ENCODE measurements at regions not wholly inside any gene's neighbourhood (a gene's known extent, or its start where the extent isn't known, plus 50 kb on each side); places are given as distances from the start of the nearest gene placed in this dataset.

- ATAC-seq (ENCODE audit: insufficient read depth, low FRiP score) (no peak), DNase-seq (no peak)
- TF ChIP-seq CTCF (IDR thresholded peaks at IDR 0.05; ENCODE audit: control extremely low read depth, extremely low read depth) = no peak
- Histone ChIP-seq H3K9me3 (ENCODE audit: control insufficient read depth in 4 of 4, insufficient read depth in 3 of 4, low read length in 3 of 4) (peaks cover 0 to 4% (median 0%) of the 10 kb centered on the region in 4 donors), H3K4me3 (no peak overlapping the region), H3K27ac (ENCODE audit: low read depth in 1 of 2, low read length in 1 of 2) (no peak overlapping the region), H3K9ac (ENCODE audit: insufficient read depth in 1 of 2, low read length in 2 of 2) (no peak overlapping the region), H3K36me3 (ENCODE audit: control insufficient read depth in 4 of 4, insufficient read depth in 4 of 4, low read length in 4 of 4) (no peaks in the 10 kb centered on the region), H3K4me1 (ENCODE audit: control insufficient read depth in 5 of 5, insufficient read depth in 5 of 5, low read length in 5 of 5) (no peaks in the 10 kb centered on the region), H3K27me3 (ENCODE audit: control insufficient read depth in 3 of 3, insufficient read depth in 3 of 3, low read length in 2 of 3) (no peaks in the 10 kb centered on the region)
- WGBS, 2 donors = 93 to 97% methylated on average over 2 of the region's 2 CpGs
These were observed 493.1 kb downstream of the XIRP2 start for GRCh38 chr2:167381349-167381748.

DNA sequence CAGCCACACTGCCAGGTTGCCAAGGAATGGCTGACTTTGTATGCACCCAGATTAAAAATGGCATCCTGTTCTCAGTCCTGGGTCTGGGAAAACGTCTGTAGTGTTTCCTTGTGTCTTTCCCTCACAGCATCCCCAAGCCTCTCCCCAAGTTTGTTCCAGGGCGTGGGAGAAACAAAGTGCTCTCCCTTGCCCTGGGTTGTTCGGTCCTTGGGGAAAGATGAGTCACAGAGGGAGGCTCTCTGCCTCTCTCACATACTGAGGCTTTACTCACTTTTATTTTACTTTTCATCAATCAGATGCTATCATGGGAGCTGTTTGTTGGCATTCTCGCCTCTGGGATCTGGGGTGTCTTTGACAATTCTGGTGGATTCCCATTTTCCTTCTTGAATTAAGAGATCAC is 492.3 kb downstream of the XIRP2 start:
- H3K27ac ChIP-seq (ENCODE audit: low read depth in 1 of 2, low read length in 1 of 2) = no peak overlapping the region
- TF ChIP-seq CTCF (IDR thresholded peaks at IDR 0.05; ENCODE audit: control extremely low read depth, extremely low read depth) = no peak
- H3K9me3 ChIP-seq (ENCODE audit: control insufficient read depth in 4 of 4, insufficient read depth in 3 of 4, low read length in 3 of 4) = peaks cover 0 to 4% (median 0%) of the 10 kb centered on the region in 4 donors
- H3K4me1 ChIP-seq (ENCODE audit: control insufficient read depth in 5 of 5, insufficient read depth in 5 of 5, low read length in 5 of 5) = no peaks in the 10 kb centered on the region
- H3K9ac ChIP-seq (ENCODE audit: insufficient read depth in 1 of 2, low read length in 2 of 2) = no peak overlapping the region
- WGBS, 2 donors = 70 to 80% methylated on average over 4 of the region's 4 CpGs
- no peak overlapping the region for H3K4me3 ChIP-seq
- H3K36me3 ChIP-seq (ENCODE audit: control insufficient read depth in 4 of 4, insufficient read depth in 4 of 4, low read length in 4 of 4) = no peaks in the 10 kb centered on the region
- no peaks in the 10 kb centered on the region for H3K27me3 ChIP-seq (ENCODE audit: control insufficient read depth in 3 of 3, insufficient read depth in 3 of 3, low read length in 2 of 3)
- ATAC-seq (ENCODE audit: insufficient read depth, low FRiP score) = no peak
- DNase-seq = no peak

DNA sequence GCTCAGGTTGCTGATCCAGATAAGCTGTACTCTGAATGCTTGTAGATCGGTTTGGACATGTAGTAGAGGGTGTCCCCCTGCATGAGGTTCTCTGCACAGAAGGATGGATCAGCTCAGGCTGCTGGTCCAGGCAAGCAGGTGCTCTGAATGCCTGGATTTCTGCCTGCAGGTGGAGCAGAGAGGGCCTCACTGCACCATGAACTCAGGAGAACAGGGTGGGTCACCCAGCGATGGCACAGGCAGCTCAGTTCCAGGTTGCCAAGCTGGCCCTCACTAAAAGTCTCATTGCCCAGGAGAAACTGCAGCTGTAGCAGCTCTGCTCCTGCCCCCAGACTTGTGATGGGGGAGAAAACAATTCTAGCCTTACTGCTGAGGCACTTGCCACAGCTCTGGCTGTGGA is 491.8 kb downstream of the XIRP2 start:
- no peak overlapping the region for H3K27ac ChIP-seq (ENCODE audit: low read depth in 1 of 2, low read length in 1 of 2)
- no peaks in the 10 kb centered on the region for H3K4me1 ChIP-seq (ENCODE audit: control insufficient read depth in 5 of 5, insufficient read depth in 5 of 5, low read length in 5 of 5)
- DNase-seq (no peak), ATAC-seq (ENCODE audit: insufficient read depth, low FRiP score) (no peak)
- no peaks in the 10 kb centered on the region for H3K27me3 ChIP-seq (ENCODE audit: control insufficient read depth in 3 of 3, insufficient read depth in 3 of 3, low read length in 2 of 3)
- TF ChIP-seq CTCF (IDR thresholded peaks at IDR 0.05; ENCODE audit: control extremely low read depth, extremely low read depth) = no peak
- peaks cover 0 to 4% (median 0%) of the 10 kb centered on the region in 4 donors for H3K9me3 ChIP-seq (ENCODE audit: control insufficient read depth in 4 of 4, insufficient read depth in 3 of 4, low read length in 3 of 4)
- WGBS, 2 donors = 88 to 91% methylated on average over 2 of the region's 2 CpGs
- H3K9ac ChIP-seq (ENCODE audit: insufficient read depth in 1 of 2, low read length in 2 of 2) = no peak overlapping the region
- no peak overlapping the region for H3K4me3 ChIP-seq
- no peaks in the 10 kb centered on the region for H3K36me3 ChIP-seq (ENCODE audit: control insufficient read depth in 4 of 4, insufficient read depth in 4 of 4, low read length in 4 of 4)

- Histone ChIP-seq H3K27me3 (ENCODE audit: control insufficient read depth in 3 of 3, insufficient read depth in 3 of 3, low read length in 2 of 3) (no peaks in the 10 kb centered on the region), H3K27ac (ENCODE audit: low read depth in 1 of 2, low read length in 1 of 2) (no peak overlapping the region), H3K9me3 (ENCODE audit: control insufficient read depth in 4 of 4, insufficient read depth in 3 of 4, low read length in 3 of 4) (no peaks in the 10 kb centered on the region), H3K4me3 (no peak overlapping the region), H3K4me1 (ENCODE audit: control insufficient read depth in 5 of 5, insufficient read depth in 5 of 5, low read length in 5 of 5) (no peaks in the 10 kb centered on the region), H3K9ac (ENCODE audit: insufficient read depth in 1 of 2, low read length in 2 of 2) (no peak overlapping the region), H3K36me3 (ENCODE audit: control insufficient read depth in 4 of 4, insufficient read depth in 4 of 4, low read length in 4 of 4) (no peaks in the 10 kb centered on the region)
- WGBS, 2 donors = 73 to 81% methylated on average over 1 of the region's 1 CpG
- ATAC-seq (ENCODE audit: insufficient read depth, low FRiP score) (no peak), DNase-seq (no peak)
- no peak for TF ChIP-seq CTCF (IDR thresholded peaks at IDR 0.05; ENCODE audit: control extremely low read depth, extremely low read depth)
These were observed 480.8 kb downstream of the XIRP2 start for GRCh38 chr2:167369083-167369482.
